ENCODE measurements at regions not wholly inside any gene's neighbourhood (a gene's known extent, or its start where the extent isn't known, plus 50 kb on each side); places are given as distances from the start of the nearest gene placed in this dataset.

DNA sequence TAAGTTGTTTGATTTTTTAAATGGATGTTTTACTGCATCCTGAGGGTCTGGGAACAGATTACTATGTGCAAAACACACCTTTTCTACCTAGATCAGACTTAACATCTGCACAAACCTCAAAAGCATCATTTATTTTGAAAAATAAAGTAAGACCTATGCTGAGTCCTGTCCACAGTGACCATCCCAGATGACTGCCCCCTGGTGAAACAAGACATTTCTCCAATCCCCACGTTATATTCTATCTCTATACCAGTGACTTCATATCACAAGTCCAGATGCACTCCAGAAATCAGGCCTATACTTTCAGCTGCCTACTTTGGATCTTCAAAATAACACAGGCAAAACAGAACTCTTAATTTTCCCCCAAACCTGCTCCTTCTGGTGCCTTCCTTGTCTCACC, 143.2 kb downstream of the P2RY1 start:
- TF ChIP-seq CTCF (IDR thresholded peaks at IDR 0.05) (no peak), POLR2A (IDR thresholded peaks at IDR 0.05) (no peak)
